DOHH2 (cell line): ENCODE measurements at regions not wholly inside any gene's neighbourhood (a gene's known extent, or its start where the extent isn't known, plus 50 kb on each side); places are given as distances from the start of the nearest gene placed in this dataset.

Source experiments
- CTCF ChIP-seq: fragments of 200-600 bp; sonication (generic); IDR thresholded peaks from one replicate; pipeline ENCODE4 v1.5.1; 2014; ENCODE audit warnings: antibody characterized with exemption, mild to moderate bottlenecking, low read depth, low read length; ENCODE audit not compliant: poor library complexity, severe bottlenecking
- EZH2phosphoT487 ChIP-seq: fragments of 200-600 bp; sonication (generic); IDR thresholded peaks from 2 replicates; pipeline ENCODE4 v1.6.1; 2017; ENCODE audit warnings: borderline replicate concordance, mild to moderate bottlenecking, antibody characterized with exemption, low read length, moderate library complexity, mixed read lengths

- TF ChIP-seq CTCF, result no peak
- no peak for TF ChIP-seq EZH2phosphoT487
These were observed 163.6 kb downstream of the HS3ST3A1 start for GRCh38 chr17:13437966-13438779.
